A549 (cell line): ENCODE measurements at regions not wholly inside any gene's neighbourhood (a gene's known extent, or its start where the extent isn't known, plus 50 kb on each side); places are given as distances from the start of the nearest gene placed in this dataset.

Experiments
- CTCF ChIP-seq: fragments of >200 bp; sonication (Bioruptor Twin); formaldehyde crosslinking; IDR thresholded peaks from 3 replicates; pipeline ENCODE4 v1.5.1; 2016
- EP300 ChIP-seq, 2 experiments: fragments of >200 bp; sonication (Bioruptor Twin); formaldehyde crosslinking; IDR thresholded peaks; 2 replicates in 1 of 2; 3 replicates in 1 of 2; pipeline ENCODE4 v1.6.1; 2016 to 2017
- MYC ChIP-seq: IDR thresholded peaks from 2 replicates; pipeline ENCODE4 v1.6.1; 2012; ENCODE audit warnings: mild to moderate bottlenecking, inconsistent platforms, low read length, improper control_type of control experiment, borderline replicate concordance

- no peak for TF ChIP-seq CTCF
- no peak for TF ChIP-seq MYC
- TF ChIP-seq EP300 (IDR thresholded peaks at IDR 0.05): no peak
These were observed 311.0 kb downstream of the FBXW7 start for GRCh38 chr4:152224721-152225420.
